GM19328 (cell line): ENCODE measurements at regions not wholly inside any gene's neighbourhood (a gene's known extent, or its start where the extent isn't known, plus 50 kb on each side); places are given as distances from the start of the nearest gene placed in this dataset.
"Not testable (repeated sequence)": the region's sequence is repeated elsewhere in the genome, so short reads cannot be mapped to it uniquely, and the experiment has no call there.

Experiments
- ATAC-seq: cut with Tn5 transposase; IDR thresholded peaks from one replicate; pipeline ENCODE4 v1.9.1; 2021; ENCODE audit warnings: mild to moderate bottlenecking, moderate library complexity; ENCODE audit not compliant: unreplicated experiment

GRCh38 chr10:111261081-111261615 is 184.3 kb downstream of the ADRA2A start:
- no peak for ATAC-seq

GRCh38 chr10:111265341-111265740 is 188.5 kb downstream of the ADRA2A start:
- ATAC-seq = no peak

- no peak for ATAC-seq
Measured at GRCh38 chr10:111266165-111266564, 189.3 kb downstream of the ADRA2A start.

- no peak for ATAC-seq
Measured at GRCh38 chr10:111267673-111268072, 190.8 kb downstream of the ADRA2A start.

GRCh38 chr10:111273235-111273634 is 196.4 kb downstream of the ADRA2A start:
- no peak for ATAC-seq

- no peak for ATAC-seq
Measured at GRCh38 chr10:111273635-111274034, 196.8 kb downstream of the ADRA2A start.

GRCh38 chr10:111275091-111275490 is 198.3 kb downstream of the ADRA2A start:
- ATAC-seq = no peak

- no peak for ATAC-seq
Measured at GRCh38 chr10:111277661-111278060, 200.8 kb downstream of the ADRA2A start.

- ATAC-seq = no peak
Measured at GRCh38 chr10:111278266-111278665, 201.4 kb downstream of the ADRA2A start.

- ATAC-seq = no peak
Measured at GRCh38 chr10:111281516-111281915, 204.7 kb downstream of the ADRA2A start.

GRCh38 chr10:111289461-111289860 is 212.6 kb downstream of the ADRA2A start:
- ATAC-seq = no peak

- no peak for ATAC-seq
Measured at GRCh38 chr10:111290649-111291048, 213.8 kb downstream of the ADRA2A start.

- no peak for ATAC-seq
Measured at GRCh38 chr10:111295788-111296187, 219.0 kb downstream of the ADRA2A start.

- no peak for ATAC-seq
Measured at GRCh38 chr10:111297351-111297848, 220.6 kb downstream of the ADRA2A start.

GRCh38 chr10:111298031-111298430 is 221.2 kb downstream of the ADRA2A start:
- ATAC-seq = no peak

- no peak for ATAC-seq
Measured at GRCh38 chr10:111299037-111299436, 222.2 kb downstream of the ADRA2A start.

- no peak for ATAC-seq
Measured at GRCh38 chr10:111303887-111304286, 227.1 kb downstream of the ADRA2A start.

- no peak for ATAC-seq
Measured at GRCh38 chr10:111316722-111317212, 239.9 kb downstream of the ADRA2A start.

GRCh38 chr10:111319866-111320265 is 243.0 kb downstream of the ADRA2A start:
- ATAC-seq = no peak

GRCh38 chr10:111323389-111323966 is 246.6 kb downstream of the ADRA2A start:
- no peak for ATAC-seq

- not testable (repeated sequence) for ATAC-seq
Measured at GRCh38 chr10:111332174-111332573, 255.3 kb downstream of the ADRA2A start.

GRCh38 chr10:111335826-111336225 is 259.0 kb downstream of the ADRA2A start:
- no peak for ATAC-seq

- ATAC-seq = no peak
Measured at GRCh38 chr10:111338035-111338434, 261.2 kb downstream of the ADRA2A start.
